ENCODE measurements at regions not wholly inside any gene's neighbourhood (a gene's known extent, or its start where the extent isn't known, plus 50 kb on each side); places are given as distances from the start of the nearest gene placed in this dataset.
A peak's percentile ranks its signal among the peaks of the same experiment; 100 is the strongest.
"Not testable (repeated sequence)": the region's sequence is repeated elsewhere in the genome, so short reads cannot be mapped to it uniquely, and the experiment has no call there.

DNA sequence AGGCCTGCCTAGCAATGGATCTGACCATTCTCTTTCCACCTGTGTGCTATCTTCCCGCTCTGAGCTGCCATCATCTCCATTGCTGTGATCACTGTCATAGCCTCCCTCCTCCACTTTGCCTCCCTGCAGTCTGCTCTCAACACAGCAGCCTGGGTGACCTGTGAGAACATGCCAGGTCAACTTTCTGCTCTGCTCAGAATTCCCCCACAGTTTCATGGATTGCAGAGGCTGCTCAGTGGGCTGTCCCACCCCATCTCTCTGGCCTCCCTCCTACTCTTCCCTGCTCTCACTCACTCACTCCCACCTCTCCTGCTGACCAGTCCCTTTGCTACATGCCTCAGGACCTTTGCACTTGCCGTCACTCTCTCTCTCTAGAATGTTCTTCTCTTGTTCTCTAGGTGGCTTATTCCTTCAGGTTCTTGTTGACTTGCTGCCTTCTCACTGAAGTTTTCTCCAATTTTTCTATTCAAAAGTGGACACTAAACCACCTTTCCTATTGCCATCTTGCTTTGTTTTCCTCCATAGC, 159.9 kb downstream of the CD83 start:
- DNase-seq: no peak

DNA sequence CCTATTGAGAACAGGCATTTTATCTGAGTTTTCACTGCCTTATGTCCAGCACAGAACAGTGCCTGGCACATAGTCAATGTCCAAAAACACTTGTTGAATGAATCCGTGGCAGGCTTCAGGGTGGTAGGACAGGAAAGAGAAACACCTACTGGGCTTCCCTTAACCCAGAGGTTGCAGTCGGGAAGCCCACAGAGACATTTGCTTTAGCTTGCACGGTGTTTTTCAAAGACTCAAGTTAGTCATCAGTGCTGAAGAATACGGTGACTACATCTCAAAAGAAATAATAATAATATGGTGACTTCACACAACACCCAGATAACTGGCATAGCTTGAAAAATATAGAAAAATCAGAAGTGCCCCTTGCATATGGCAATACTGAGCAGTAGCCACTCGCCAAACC, 160.4 kb downstream of the CD83 start:
- DNase-seq: no peak

DNA sequence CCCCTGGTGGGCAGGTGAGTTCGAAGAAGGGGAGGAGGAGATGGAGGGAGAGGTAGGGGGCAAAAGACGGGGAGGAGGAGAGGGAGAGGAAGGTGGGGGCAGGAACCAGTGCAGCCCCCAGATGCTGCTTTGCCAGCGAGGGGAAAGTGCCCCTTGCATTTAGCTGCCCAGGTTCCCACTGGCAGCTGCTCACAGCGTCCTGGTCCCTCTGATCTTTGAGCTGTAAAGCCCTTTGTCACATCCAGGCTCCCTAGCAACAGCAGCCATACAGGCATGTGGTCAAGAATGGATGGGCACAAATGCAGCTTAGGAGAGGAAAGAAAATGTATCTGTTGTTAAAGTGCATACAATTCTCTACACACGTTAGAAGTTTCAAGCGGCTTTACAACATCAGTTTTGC, 160.9 kb downstream of the CD83 start:
- no peak for DNase-seq

DNA sequence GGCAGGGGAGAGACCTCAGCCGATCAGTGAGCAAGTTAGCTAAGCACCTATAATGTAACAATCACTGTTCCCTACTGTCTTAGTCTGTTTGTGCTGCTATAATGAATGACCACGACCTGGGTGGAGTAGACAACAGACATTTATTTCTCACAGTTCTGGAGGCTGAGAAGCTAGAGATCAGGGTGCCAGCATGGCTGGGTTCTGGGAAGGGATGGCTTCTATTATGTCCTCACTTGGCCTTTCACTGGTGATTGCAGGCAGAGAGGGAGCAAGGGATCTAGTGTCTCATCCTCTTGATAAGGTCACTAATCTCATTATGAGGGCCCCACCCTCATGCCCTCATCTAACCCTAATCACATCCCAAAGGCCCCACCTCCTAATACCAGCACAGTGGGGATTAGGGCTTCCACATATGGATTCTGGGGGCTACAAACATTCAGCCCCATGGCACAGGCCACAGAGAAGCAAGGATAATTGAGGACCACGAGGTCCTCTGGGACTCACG, 162.5 kb downstream of the CD83 start:
- no peak for DNase-seq

DNA sequence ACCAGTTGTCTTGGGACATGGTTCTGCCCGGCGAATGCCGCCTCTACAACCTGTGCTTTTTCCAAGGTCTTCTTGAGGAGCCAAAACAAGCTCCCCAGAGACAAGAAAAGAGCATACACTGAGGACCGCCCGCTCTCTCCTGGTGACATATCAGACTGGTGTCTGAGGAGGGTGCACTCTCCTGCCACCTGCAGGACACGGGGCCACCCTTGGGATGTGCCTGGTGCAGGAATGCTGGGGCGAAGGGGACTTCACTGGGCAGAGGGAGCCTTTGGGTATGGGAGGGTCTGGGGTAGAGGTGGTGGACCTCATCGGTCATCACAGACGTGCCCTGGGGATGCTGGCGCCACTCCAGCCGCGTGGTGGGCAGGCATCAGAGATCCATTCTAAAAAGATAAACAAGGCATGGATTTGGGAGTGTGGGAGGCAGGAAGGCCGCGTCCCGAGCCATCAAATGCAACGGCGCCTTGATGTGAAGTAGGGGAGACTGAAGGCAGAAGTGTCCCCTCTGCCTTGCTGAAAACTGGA, 163.3 kb downstream of the CD83 start:
- no peak for DNase-seq

DNA sequence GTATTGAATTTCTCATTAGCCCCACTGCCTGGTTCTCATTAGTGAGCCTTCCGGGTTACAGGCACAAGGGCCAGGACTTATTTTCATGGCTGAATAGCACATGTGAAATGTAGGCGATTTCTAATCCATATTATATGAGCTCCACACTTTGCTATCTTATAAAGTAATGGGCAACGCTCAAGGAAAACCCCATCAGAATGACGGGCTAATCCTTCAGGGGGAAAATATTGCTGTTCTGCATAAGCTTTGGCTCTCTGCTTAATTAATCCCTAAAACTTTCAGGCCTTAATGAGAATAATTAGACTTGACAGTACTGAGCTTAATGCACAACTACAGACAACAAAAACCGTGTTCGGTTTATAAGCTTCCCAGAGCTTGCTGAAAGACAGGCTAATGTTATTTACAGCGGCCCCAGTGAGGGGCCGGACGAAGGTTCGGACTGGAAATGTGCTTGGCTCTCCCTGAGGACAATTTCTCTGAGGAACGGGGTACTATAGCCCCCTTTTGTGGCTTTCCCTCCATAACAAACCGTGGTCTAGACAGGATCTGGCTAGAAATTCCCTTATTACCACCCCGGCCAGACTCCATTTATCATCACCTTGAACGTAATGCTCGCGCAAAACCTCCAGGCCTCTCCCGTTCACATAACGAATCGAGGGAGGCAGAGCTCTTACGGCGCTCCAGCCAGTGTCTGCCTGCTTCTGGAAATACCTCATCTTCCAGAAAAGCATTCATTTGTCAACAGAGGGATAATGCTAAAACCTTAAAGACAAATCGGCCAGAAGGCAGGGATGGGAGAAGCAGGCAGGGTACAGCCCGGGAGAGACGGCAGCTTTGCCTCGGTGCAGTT, 164.5 kb downstream of the CD83 start:
- no peak for DNase-seq

DNA sequence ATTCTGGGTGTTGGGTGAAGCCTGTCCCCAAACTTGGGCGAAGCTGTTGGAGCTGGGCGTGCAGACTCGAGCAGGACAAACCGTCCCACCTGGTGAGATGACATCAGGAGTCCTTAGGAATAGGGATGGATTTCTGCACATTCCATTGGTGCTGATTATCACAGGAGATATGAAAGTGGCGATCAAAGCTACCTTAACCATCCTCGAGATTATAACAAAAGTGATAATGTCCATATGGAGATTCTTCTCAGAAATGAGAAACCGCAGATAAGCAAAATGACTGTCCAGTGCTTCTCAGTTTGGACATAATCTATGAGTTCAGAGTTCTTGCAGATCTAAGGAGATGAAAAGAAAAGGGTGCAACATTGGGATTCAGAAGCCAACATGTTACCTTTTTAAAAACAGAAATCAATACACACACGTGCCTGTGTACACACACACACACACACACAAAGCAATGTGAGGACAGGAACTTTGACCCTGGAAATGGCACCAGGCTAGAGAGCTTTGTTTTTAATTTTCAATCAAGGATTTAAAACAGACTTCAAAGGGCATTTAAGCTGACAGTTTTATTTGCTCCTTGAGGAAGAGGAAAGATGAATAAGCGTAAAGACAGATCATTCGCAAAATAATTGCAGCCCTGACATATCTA, 165.4 kb downstream of the CD83 start:
- no peak for DNase-seq

GRCh38 chr6:14283600-14284235, 166.1 kb downstream of the CD83 start:
- no peak for DNase-seq

GRCh38 chr6:14284969-14285590, 167.5 kb downstream of the CD83 start:
- DNase-seq: no peak

DNA sequence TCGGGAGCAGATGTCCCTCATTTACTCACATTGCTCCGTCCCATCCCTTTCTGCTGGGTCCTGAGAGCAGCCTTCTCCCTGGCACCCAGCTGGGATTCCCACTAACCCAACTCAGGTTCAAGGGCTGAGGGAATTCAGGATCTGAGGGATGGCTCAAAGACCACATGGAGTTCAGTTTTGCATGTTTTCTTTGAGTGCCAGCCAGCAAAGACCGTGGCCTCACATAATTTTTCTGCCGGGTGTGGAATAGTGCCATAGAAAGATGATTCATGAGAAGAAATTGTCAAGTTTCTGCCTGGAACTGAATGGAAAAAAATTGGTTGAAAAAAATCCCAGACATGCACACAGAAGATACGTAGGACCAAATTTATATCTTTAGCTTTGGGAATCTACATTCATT, 168.6 kb downstream of the CD83 start:
- no peak for DNase-seq

DNA sequence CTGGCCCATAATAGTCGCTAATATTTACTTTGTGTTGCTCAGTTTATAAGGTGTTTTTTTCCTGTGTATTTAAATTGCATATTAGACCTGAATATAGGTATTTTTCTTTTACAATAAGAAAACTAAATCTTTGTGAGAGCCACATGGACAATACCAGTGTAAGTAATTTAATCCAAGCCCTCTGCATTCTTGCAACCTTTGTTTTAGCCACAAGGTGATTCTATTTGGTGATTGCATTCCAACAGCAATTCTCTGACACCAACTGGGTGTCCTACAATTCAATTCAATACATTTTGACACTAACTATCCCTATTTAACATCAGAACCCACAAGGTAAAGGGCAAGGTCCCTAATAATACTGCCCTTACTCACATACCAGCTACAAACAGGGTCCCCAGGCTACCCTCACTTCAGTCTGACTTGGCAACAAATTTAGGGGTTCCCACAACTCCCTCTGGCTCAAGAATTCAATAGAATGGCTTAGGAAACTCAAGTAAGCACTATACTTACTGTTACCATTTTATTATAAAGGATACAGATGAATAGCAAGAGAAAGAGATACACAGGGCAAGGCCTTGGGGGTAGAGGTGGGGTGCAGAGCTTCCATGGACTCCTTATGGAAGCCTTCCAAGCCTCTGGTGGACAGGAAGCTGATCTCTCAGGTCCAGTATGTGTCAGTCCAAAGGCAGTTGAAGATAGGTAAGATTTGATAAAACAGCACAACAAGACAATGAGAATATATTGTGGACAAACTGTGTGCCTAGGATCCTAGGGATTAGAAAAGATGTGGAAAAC, 169.3 kb downstream of the CD83 start:
- DNase-seq: no peak

- no peak for DNase-seq
These were observed 170.1 kb downstream of the CD83 start for GRCh38 chr6:14287707-14288106.

- no peak for DNase-seq
These were observed 171.3 kb downstream of the CD83 start for GRCh38 chr6:14288910-14289309.

DNA sequence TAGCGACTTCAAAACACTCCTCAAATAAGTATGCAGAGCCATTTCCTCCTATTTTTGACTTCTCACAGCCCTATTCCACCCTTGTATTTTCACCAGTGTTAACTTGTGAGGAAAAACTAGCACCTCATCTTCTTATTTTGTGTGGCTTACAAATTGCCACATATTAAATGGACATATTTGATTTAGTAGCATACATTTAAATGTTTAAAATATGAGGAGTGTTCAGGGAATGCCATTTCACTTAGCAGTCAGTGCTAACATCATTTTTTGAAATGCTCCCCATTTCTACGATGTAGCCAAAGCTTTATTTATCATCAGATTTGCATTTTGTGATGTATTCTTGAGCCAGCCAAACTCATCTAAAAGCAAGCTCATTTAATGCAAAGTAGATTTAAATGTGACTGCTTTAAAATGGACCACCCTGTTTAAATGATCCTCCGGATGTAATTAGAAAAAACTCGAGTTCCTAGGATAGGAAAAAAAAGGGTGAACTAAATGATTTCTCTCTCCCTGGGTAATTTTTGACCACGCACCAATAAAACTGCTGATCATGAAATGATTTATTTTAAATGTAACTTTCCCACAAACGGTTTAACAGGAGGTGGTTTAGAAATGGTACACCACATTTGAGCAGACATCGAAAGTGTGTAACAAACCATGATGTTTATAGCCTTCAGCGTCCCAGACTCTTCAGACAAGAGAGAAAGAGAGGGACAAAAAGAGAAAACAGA, 172.6 kb downstream of the CD83 start:
- DNase-seq: no peak

DNA sequence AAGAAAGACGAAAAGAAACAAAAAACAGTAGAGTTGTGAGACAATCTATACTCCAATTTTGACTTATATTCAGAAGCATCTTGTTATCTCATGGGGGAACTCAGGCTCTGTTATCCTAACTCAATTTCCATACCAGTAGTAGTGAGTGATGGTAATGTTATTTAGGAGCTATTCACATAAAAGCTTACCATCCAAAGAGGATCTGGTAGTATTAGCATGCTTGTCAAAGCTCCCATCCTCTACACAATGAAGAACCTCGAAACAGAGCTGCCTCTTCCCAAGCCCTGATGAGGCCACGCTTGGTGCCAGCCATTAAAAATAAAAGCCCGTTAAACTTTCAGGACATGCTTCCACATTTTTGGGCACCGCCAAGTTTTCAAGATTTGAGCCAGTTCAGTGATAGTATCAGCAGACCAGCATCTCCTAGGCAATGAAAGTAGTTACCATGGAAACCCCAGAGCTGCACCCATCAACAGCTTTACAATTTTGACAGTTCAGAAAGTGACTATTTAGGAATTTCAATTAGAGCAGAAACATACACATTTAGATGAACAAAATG, 173.3 kb downstream of the CD83 start:
- DNase-seq: no peak

GRCh38 chr6:14291331-14291730, 173.8 kb downstream of the CD83 start:
- DNase-seq: no peak

DNA sequence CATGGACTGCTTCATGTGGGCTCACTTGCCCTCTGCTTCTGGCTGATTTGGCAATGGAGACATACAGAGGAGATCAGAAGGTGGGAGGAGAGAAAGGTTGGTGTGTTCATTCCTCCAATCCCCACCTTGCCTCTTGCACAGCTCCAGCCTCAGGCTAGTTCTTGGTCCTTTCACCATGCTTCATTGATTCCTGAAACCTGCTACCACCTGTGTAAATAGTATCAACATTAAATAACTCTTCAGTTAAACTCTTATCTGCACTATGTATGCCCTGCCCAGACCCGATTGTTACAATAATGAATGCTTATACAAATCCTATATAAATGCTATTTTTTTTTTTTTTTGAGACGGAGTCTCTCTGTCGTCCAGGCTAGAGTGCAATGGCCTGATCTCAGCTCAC, 174.5 kb downstream of the CD83 start:
- DNase-seq: no peak

DNA sequence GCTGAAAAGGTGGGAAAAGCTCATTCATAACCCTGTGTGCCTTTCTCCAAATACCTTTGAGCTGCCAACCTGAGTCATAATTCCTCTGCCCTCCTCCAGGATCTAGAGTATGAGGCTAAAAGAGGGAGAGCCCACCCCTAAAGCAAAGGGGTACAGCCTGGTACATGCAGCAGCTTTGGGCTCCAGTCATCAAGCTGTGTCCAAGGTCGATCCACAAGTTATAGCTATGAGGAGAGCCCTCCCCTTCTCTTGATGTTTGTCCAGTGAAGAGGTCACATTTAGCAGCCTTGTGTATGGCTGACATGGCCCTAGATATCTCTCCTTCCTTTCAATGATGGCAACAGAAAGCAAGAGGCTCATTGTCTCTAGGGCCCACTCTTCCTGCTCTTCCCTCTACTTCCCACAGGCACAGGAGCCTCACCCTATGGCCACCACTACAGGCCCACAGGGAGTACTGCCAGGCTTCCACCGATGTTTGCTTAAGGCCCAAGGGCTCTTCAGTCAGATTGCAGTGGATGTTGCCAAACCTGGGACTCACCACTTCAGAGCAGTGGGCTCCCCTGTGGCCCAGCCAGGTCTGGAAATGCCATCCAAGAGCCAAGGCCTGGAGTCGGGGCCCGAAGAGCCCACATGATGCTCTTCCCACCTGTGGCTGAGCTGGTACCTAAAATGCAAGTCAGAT, 176.8 kb downstream of the CD83 start:
- DNase-seq: peak; percentile 49

DNA sequence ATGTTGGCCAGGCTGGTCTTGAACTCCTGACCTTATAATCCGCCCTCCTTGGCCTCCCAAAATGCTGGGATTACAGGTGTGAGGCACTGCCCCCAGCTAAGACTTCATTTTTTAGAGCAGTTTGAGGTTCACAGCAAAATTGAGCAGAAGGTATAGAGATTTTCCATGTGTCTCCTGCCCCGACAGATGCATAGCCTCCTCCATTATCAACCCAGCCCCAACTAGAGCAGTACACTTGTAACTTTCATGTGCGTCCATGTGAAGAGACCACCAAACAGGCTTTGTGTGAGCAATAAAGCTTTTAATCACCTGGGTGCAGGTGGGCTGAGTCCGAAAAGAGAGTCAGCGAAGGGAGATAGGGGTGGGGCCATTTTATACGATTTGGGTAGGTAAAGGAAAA, 179.1 kb downstream of the CD83 start:
- DNase-seq: not testable (repeated sequence)

DNA sequence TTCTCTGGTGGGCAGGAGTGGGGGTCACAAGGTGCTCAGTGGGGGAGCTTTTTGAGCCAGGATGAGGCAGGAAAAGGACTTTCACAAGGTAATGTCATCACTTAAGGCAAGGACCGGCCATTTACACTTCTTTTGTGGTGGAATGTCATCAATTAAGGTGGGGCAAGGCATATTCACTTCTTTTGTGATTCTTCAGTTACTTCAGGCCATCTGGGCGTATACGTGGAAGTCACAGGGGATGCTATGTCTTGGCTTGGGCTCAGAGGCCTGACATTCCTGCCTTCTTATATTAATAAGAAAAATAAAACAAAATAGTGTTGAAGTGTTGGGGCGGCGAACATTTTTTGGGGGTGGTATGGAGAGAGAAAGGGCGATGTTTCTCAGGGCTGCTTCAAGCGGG, 179.5 kb downstream of the CD83 start:
- not testable (repeated sequence) for DNase-seq
